Epithelial cell of proximal tubule (primary cell): ENCODE measurements at regions not wholly inside any gene's neighbourhood (a gene's known extent, or its start where the extent isn't known, plus 50 kb on each side); places are given as distances from the start of the nearest gene placed in this dataset.
"Not testable (repeated sequence)": the region's sequence is repeated elsewhere in the genome, so short reads cannot be mapped to it uniquely, and the experiment has no call there.

Source experiments
- DNase-seq: peaks from one replicate; pipeline ENCODE4 v3.0.0-alpha.2; 2011; ENCODE audit warnings: low read depth
- H3K4me3 ChIP-seq: 2 replicates; pipeline ENCODE4 v1.5.1; 2011; ENCODE audit warnings: low read depth, mild to moderate bottlenecking, low read length
- TF ChIP-seq, protein P1 (sequence below): conservative IDR thresholded peaks from 2 replicates; pipeline ENCODE4 v1.5.1; 2012; ENCODE audit warnings: low read depth, mild to moderate bottlenecking, low read length

DNA sequence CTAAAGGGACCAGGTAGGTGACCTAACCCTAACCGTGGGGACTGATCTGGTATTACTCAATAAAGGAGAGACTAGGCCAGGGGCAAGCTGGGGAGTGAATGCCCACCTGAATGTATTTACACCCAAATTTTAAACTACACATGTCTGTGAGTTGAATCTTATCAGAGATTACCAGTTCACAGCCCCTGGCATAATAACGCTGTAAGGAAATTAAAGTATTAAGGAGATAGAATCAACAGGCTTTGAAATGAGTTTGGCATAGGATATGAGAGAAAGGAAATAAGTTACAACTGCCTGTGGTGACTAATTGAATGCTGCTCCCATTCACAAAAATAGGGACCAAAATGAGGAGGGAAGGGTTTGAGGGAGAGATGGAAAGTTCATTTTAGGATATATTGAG, 593.3 kb downstream of the CSNK1G3 start:
- DNase-seq: no peak
- no peak overlapping the region for H3K4me3 ChIP-seq
- TF ChIP-seq, protein P1, sequence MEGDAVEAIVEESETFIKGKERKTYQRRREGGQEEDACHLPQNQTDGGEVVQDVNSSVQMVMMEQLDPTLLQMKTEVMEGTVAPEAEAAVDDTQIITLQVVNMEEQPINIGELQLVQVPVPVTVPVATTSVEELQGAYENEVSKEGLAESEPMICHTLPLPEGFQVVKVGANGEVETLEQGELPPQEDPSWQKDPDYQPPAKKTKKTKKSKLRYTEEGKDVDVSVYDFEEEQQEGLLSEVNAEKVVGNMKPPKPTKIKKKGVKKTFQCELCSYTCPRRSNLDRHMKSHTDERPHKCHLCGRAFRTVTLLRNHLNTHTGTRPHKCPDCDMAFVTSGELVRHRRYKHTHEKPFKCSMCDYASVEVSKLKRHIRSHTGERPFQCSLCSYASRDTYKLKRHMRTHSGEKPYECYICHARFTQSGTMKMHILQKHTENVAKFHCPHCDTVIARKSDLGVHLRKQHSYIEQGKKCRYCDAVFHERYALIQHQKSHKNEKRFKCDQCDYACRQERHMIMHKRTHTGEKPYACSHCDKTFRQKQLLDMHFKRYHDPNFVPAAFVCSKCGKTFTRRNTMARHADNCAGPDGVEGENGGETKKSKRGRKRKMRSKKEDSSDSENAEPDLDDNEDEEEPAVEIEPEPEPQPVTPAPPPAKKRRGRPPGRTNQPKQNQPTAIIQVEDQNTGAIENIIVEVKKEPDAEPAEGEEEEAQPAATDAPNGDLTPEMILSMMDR: no peak

DNA sequence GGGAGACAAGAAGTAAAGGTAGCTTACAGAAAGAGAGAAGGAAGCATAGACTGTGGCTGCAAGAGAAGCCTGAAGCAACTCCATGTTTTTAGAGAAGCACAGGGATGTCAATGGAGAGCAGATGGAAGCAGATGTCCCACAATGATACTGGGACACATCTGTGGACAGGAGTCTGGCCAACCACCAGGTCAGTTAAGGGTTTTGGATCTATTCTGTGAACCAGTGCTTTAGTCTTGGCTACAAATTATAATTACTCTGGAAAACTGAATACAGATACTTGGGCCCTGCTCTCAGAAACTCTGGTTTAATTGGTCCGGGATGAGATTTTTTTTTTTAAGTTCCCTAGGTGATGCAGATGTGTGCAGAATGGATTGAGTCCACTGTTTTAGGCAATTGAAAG, 592.8 kb downstream of the CSNK1G3 start:
- TF ChIP-seq, protein P1: no peak
- DNase-seq: no peak
- H3K4me3 ChIP-seq: no peak overlapping the region

DNA sequence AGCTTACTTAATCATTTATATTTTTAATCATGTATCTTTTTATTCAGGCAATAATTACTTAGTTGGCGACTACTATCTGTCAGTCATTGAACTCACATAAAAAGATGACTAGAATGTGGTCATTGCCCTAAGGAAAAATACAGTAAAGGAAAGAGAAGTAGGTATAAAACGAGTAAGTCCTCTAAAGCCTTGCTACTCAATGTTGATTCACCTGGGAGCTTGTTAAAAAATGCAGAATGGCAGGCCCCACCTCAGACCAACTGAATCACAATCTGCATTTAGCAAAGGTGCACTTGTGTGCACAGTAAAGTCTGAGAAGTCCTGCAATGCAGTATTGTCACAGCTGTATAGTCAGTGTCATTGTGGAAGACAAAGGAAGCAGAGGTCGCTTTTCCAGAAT, 592.4 kb downstream of the CSNK1G3 start:
- TF ChIP-seq, protein P1: no peak
- no peak overlapping the region for H3K4me3 ChIP-seq
- no peak for DNase-seq

DNA sequence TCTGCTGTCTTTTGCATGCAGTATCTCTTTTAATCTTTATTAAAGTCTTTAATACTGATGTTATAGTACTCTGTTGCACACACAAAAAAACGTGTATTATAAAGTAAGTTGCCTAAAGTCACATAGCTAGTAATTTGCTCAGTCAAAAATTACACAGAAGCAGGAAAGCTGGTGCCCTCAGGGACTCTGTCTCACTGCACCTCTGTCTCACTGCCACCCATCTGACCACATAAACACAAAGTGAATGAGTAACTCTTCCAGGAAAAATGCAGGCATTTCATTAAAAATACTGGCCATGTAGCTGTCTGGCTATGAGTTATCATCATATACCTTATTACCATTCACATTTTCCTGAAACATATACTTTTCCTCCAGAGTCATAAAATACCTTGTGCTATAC, 591.7 kb downstream of the CSNK1G3 start:
- DNase-seq: no peak
- TF ChIP-seq, protein P1: no peak
- no peak overlapping the region for H3K4me3 ChIP-seq

DNA sequence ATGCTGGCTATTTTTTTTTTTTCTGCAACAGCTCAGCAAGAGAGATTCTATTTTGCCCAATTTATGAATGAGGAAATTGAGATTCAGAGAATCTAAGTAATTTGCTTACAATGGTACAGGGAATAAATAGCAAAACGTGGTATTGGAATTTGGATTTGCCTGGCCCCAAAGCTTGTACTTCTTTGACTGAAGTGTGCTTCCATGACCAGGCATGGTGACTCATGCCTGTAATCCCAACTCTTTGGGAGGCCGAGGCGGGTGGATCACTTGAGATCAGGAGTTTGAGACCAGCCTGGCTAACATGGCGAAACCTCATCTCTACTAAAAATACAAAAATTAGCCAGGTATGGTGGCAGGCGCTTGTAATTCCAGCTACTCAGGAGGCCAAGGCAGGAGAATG, 591.1 kb downstream of the CSNK1G3 start:
- DNase-seq, H3K4me3 ChIP-seq: not testable (repeated sequence)

DNA sequence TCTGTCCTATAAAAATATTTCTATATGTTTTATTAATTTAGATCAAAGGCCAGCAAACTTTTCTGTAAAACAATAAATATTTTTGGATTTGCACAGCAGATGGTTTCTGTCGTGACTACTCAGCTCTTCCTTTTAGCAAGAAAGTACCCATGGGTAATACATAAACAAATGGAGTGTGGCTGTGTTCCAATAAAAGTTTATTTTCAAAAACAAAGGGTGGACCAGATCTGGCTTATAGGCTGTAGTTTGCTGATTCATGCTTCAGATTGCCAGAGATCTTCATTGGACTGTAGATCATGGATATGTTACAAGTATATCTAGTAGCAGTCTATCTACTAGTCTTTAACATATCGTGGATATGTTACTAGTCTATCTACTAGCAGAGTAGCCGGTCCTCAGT, 590.5 kb downstream of the CSNK1G3 start:
- TF ChIP-seq, protein P1: no peak
- DNase-seq: no peak
- no peak overlapping the region for H3K4me3 ChIP-seq

DNA sequence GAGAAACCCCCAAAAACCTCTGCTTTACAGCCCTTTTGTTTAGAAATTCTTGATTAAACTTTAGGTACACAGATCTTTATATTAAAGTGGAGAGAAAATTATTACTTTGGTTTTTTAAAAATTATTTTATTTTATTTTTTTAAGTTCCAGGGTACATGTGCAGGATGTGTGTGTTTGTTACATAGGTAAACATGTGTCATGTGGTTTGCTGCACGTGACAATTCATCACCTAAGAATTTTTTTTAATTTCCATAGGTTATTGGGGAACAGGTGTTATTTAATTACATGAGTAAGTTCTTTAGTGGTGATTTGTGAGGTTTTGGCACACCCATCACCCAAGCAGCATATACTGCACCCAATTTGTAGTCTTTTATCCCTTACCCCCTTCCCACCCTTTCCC, 581.7 kb downstream of the CSNK1G3 start:
- DNase-seq: no peak
- TF ChIP-seq, protein P1: no peak
- no peak overlapping the region for H3K4me3 ChIP-seq

DNA sequence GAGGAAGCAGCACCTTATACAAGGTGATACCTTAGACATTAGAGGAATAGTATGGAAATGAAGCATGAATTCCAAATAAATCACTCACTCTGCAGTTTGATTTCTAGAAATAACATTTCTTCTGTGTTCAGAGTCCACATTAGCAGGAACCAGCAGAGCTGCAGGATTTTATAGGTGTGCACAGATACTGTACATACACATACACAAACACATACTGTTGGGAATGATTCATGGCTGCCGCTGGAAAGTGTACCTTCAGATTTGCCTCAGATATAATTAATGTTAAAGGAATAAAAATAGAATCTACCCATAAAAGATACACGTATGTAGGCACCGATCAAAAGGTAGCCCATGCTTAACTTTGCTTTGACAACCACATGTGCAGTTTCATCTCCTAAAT, 578.1 kb downstream of the CSNK1G3 start:
- TF ChIP-seq, protein P1: no peak
- DNase-seq: no peak
- no peak overlapping the region for H3K4me3 ChIP-seq
